GM12878 (cell line): ENCODE measurements at regions not wholly inside any gene's neighbourhood (a gene's known extent, or its start where the extent isn't known, plus 50 kb on each side); places are given as distances from the start of the nearest gene placed in this dataset.

Source experiments
- ATF2 ChIP-seq: IDR thresholded peaks from 2 replicates; pipeline ENCODE4 v1.6.1; 2012; ENCODE audit warnings: low read length, inconsistent platforms
- BCL3 ChIP-seq: IDR thresholded peaks from 2 replicates; pipeline ENCODE4 v1.6.1; 2011; ENCODE audit warnings: borderline replicate concordance, low read depth, mild to moderate bottlenecking, moderate library complexity, low read length; ENCODE audit not compliant: insufficient read depth, poor library complexity, severe bottlenecking
- BRCA1 ChIP-seq: IDR thresholded peaks from 2 replicates; pipeline ENCODE4 v1.6.1; 2011; ENCODE audit warnings: low read depth, low read length, improper control_type of control experiment
- KLF5 ChIP-seq: fragments of 450-650 bp; IDR thresholded peaks from 2 replicates; pipeline ENCODE4 v1.6.1; 2014; ENCODE audit warnings: mild to moderate bottlenecking; ENCODE audit not compliant: partially characterized antibody
- MAX ChIP-seq: IDR thresholded peaks from 2 replicates; pipeline ENCODE4 v1.6.1; 2012; ENCODE audit warnings: low read depth, low read length, improper control_type of control experiment
- NKRF ChIP-seq: fragments of 450-650 bp; conservative IDR thresholded peaks from 2 replicates; pipeline ENCODE4 v1.6.1; 2017; ENCODE audit warnings: mild to moderate bottlenecking, moderate library complexity
- POLR2AphosphoS2 ChIP-seq: IDR thresholded peaks from 2 replicates; pipeline ENCODE4 v1.6.1; 2011; ENCODE audit warnings: low read depth, mild to moderate bottlenecking, low read length, improper control_type of control experiment, moderate library complexity
- RAD51 ChIP-seq: fragments of 450-650 bp; IDR thresholded peaks from 2 replicates; pipeline ENCODE4 v1.6.1; 2016; ENCODE audit warnings: moderate library complexity, mild to moderate bottlenecking, inconsistent platforms
- SKIL ChIP-seq: fragments of 450-650 bp; IDR thresholded peaks from 2 replicates; pipeline ENCODE4 v1.6.1; 2017; ENCODE audit warnings: mild to moderate bottlenecking, low read depth, inconsistent platforms; ENCODE audit not compliant: poor library complexity, severe bottlenecking
- STAT1 ChIP-seq: fragments of 450-650 bp; conservative IDR thresholded peaks from 2 replicates; pipeline ENCODE4 v1.6.1; 2014; ENCODE audit warnings: antibody characterized with exemption, mild to moderate bottlenecking
- YY1 ChIP-seq: IDR thresholded peaks from 2 replicates; pipeline ENCODE4 v1.6.1; 2011; ENCODE audit warnings: low read depth, mild to moderate bottlenecking, low read length

- TF ChIP-seq BCL3 (no peak), NKRF (no peak), KLF5 (no peak), POLR2AphosphoS2 (no peak), SKIL (no peak), MAX (no peak), BRCA1 (no peak), RAD51 (no peak), ATF2 (no peak), YY1 (no peak), STAT1 (no peak)
These were observed 182.0 kb upstream of the TRIB2 start (continued) for GRCh38 chr2:12534646-12535263.
